HG02885 (cell line): ENCODE measurements at regions not wholly inside any gene's neighbourhood (a gene's known extent, or its start where the extent isn't known, plus 50 kb on each side); places are given as distances from the start of the nearest gene placed in this dataset.
"Not testable (repeated sequence)": the region's sequence is repeated elsewhere in the genome, so short reads cannot be mapped to it uniquely, and the experiment has no call there.

ENCODE experiments used
- ATAC-seq: cut with Tn5 transposase; IDR thresholded peaks from one replicate; pipeline ENCODE4 v1.9.1; 2021; ENCODE audit warnings: mild to moderate bottlenecking; ENCODE audit not compliant: unreplicated experiment, poor library complexity

- ATAC-seq: no peak
Observed at GRCh38 chr13:61246351-61246750, 169.3 kb downstream of the PCDH20 start.

- no peak for ATAC-seq
Observed at GRCh38 chr13:61215601-61216000, 200.0 kb downstream of the PCDH20 start.

GRCh38 chr13:61215116-61215515 lies 200.5 kb downstream of the PCDH20 start:
- ATAC-seq: no peak

DNA sequence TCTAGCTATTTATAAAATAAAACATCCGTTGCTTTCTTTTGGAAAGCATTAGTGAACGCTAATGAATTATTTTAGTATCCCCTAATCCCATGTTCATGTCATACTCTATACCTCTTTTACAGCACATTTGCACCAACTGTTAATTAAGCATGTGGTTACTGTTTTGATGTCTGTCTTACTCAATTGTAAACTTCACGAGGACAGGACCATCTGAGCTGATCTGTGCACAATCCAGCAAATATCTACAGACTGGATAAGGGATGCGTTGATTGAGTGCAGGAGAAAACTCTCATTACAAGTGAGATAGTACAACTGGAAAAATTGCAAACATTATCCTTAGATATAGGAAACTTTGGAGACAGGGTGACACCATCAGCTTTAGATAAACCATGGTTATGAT lies 201.1 kb downstream of the PCDH20 start:
- ATAC-seq: no peak

DNA sequence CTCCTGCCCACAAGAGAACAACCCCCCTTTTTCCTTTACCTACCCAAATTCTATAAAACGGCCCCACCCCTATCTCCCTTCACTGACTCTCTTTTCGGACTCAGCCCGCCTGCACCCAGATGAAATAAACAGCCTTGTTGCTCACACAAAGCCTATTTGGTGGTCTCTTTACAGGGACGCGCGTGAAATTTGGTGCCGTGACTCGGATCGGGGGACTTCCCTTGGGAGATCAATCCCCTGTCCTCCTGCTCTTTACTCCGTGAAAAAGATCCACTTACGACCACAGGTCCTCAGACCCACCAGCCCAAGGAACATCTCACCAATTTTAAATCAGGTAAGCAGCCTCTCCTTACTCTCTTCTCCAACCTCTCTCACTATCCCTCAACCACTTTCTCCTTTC lies 209.8 kb downstream of the PCDH20 start:
- ATAC-seq: not testable (repeated sequence)

GRCh38 chr13:61204025-61204424 lies 211.6 kb downstream of the PCDH20 start:
- no peak for ATAC-seq

DNA sequence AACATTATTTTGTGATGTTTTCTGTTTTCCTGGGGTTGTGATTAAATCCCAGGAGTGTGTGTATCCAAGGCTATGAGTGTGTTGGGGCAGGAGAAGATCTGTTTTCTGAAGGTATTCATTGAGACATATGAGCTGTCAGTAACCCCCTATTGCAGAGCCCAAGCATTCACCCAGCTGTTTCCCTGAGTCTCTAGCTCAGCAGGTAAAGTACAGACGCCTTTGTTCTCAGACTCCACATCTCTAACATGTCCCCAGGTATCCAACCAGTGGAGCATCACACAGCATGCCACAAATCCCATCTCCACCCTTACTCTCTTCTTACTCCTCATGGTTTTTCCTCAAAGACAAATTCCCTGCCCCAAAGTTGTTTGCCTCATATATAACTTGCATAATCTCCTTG lies 213.6 kb downstream of the PCDH20 start:
- no peak for ATAC-seq

GRCh38 chr13:61192826-61193225 lies 222.8 kb downstream of the PCDH20 start:
- no peak for ATAC-seq

GRCh38 chr13:61188057-61188456 lies 227.6 kb downstream of the PCDH20 start:
- ATAC-seq: no peak

- no peak for ATAC-seq
Observed at GRCh38 chr13:61187471-61187870, 228.2 kb downstream of the PCDH20 start.

- no peak for ATAC-seq
Observed at GRCh38 chr13:61183670-61184069, 232.0 kb downstream of the PCDH20 start.

- ATAC-seq: no peak
Observed at GRCh38 chr13:61180234-61180633, 235.4 kb downstream of the PCDH20 start.

- ATAC-seq: no peak
Observed at GRCh38 chr13:61179741-61180140, 235.9 kb downstream of the PCDH20 start.

DNA sequence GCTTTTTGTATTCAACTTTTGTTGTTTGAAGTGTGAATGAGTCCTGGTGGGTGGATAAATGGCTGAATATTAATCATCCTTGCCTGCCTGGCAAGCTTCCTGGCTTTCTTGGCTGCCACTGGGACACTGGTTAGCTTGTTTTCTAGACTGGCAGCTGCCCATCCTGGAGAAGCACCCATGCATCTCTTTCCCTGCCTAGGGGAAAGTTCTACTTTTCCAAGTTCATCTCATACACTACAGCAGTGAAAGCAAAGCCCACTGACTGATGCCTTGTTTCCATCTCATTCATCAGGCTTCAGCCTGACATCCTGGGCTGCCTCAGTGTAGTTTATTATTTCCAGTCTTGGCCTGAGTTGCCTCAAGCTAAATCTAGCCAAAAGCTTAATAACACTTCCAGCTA lies 244.8 kb downstream of the PCDH20 start:
- ATAC-seq: no peak

- no peak for ATAC-seq
Observed at GRCh38 chr13:61162636-61163035, 253.0 kb downstream of the PCDH20 start.

GRCh38 chr13:61162106-61162505 lies 253.5 kb downstream of the PCDH20 start:
- no peak for ATAC-seq

- no peak for ATAC-seq
Observed at GRCh38 chr13:61156753-61157152, 258.9 kb downstream of the PCDH20 start.

DNA sequence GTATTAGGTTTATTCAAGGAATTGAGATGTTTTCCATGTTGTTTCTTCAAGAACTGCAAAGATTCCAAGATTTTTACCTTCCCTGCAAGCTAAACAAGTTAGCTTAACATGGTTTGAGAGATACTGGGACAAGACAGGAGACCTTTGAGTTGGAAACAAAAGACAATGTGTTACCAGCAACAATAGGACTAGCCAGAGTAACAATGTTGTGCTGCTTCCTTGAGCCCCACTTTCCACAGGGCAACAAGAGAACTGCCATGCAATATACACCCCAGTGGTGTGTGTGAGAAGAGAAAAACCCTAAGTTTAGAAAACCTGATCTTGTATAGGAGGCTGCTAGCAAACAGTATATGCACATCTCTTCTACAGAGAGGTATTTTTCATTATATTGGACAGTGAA lies 264.6 kb downstream of the PCDH20 start:
- ATAC-seq: no peak

GRCh38 chr13:61149331-61149730 lies 266.3 kb downstream of the PCDH20 start:
- no peak for ATAC-seq

DNA sequence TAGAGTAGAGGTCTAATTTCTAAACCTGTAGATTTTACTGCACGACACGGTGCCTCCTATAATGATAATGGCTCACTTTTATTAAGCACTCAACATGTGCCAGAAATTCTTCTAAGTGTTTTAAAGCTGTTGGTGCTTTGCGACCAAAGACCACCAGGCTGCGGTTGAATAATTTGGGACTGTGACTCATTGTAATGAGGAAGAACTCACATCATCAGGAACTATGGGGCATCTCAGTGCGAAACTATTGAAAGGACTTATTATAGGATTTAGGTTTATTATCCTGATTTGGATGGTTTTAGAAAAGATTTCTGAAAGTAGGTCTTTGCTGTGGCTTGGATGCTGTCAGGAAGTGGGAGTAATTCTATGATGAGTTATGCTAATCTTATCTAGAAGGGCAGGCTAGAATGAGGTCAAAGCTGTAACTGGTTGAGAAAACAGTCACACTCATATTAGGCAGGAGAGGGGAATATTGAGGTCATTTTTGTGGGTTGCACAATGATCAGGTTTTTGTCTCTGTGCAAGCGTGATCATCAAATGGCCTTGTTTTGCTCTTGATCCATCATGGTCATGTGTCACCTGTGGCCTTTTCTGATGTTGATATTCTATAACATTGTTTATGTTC lies 266.8 kb downstream of the PCDH20 start:
- ATAC-seq: no peak

GRCh38 chr13:61148211-61148610 lies 267.4 kb downstream of the PCDH20 start:
- no peak for ATAC-seq

- no peak for ATAC-seq
Observed at GRCh38 chr13:61146571-61146970, 269.1 kb downstream of the PCDH20 start.

DNA sequence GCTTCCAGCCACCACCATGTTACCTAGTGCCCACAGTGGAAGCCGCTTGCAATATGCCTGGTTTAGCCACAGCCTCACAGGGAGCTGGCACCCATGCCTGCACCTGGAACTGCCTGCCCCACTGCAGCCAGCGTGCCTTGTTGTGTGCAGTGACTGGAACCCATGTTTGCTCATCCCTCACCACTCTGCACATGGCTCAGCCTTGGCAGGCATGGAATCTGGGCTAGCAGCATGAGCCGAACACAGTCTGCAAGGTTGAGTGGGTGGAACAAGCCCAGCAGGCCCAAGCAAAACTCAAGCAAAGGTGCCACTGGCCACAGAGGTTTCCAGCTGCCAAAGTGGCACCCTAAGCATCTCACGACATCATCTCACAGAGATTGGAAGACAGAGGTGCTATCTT lies 269.5 kb downstream of the PCDH20 start:
- ATAC-seq: no peak
